Posterior cingulate gyrus (tissue), 11 donors: ENCODE measurements at regions not wholly inside any gene's neighbourhood (a gene's known extent, or its start where the extent isn't known, plus 50 kb on each side); places are given as distances from the start of the nearest gene placed in this dataset.

ENCODE experiments used
- DNase-seq, 10 donors: peaks; one replicate each; pipeline versions ENCODE4 v3.0.0 to v3.0.0-alpha.2; 2020 to 2021; ENCODE audit warnings: mixed read lengths in 3 of 10
- intact Hi-C: fragments of 100-400 bp; cut with DNase I; formaldehyde crosslinking; loops from one replicate; pipeline ENCODE4 v1.15.1; 2023

GRCh38 chr13:32859707-32860292, 156.4 kb upstream of the KL start:
- DNase-seq = no peak
- intact Hi-C loops = no loop called here

- intact Hi-C loops = no loop called here
- no peak for DNase-seq
Observed at GRCh38 chr13:32861304-32861703, 154.9 kb upstream of the KL start.

- no peak for DNase-seq
- intact Hi-C loops = no loop called here
Observed at GRCh38 chr13:32863596-32863995, 152.6 kb upstream of the KL start.

- intact Hi-C loops = no loop called here
- DNase-seq = no peak
Observed at GRCh38 chr13:32866921-32867320, 149.3 kb upstream of the KL start.

- intact Hi-C loops = no loop called here
- DNase-seq = no peak
Observed at GRCh38 chr13:32877491-32877890, 138.7 kb upstream of the KL start.

- intact Hi-C loops = no loop called here
- DNase-seq = no peak
Observed at GRCh38 chr13:32878163-32878562, 138.1 kb upstream of the KL start.

GRCh38 chr13:32880636-32881035, 135.6 kb upstream of the KL start:
- DNase-seq = no peak
- intact Hi-C loops = no loop called here

GRCh38 chr13:32881074-32881776, 135.0 kb upstream of the KL start:
- intact Hi-C loops = no loop called here
- peak in 1 of 10 donors; percentile 78 for DNase-seq

- no peak for DNase-seq
- intact Hi-C loops = no loop called here
Observed at GRCh38 chr13:32881777-32882145, 134.5 kb upstream of the KL start.

GRCh38 chr13:32882691-32883090, 133.5 kb upstream of the KL start:
- intact Hi-C loops = no loop called here
- DNase-seq = no peak

GRCh38 chr13:32883474-32883873, 132.7 kb upstream of the KL start:
- peak in 3 of 10 donors; percentile 23 to 26 (median 26) for DNase-seq
- intact Hi-C loops = no loop called here

- intact Hi-C loops = no loop called here
- DNase-seq = no peak
Observed at GRCh38 chr13:32887617-32888016, 128.6 kb upstream of the KL start.

- no peak for DNase-seq
- intact Hi-C loops = no loop called here
Observed at GRCh38 chr13:32889986-32890565, 126.1 kb upstream of the KL start.

GRCh38 chr13:32893176-32893575, 123.0 kb upstream of the KL start:
- intact Hi-C loops = no loop called here
- no peak for DNase-seq

- DNase-seq = no peak
- intact Hi-C loops = no loop called here
Observed at GRCh38 chr13:32894589-32895001, 121.6 kb upstream of the KL start.

GRCh38 chr13:32895296-32895695, 120.9 kb upstream of the KL start:
- intact Hi-C loops = no loop called here
- no peak for DNase-seq

- no peak for DNase-seq
- intact Hi-C loops = no loop called here
Observed at GRCh38 chr13:32897296-32897695, 118.9 kb upstream of the KL start.

- intact Hi-C loops = no loop called here
Observed at GRCh38 chr13:32902029-32902780, 114.0 kb upstream of the KL start.

GRCh38 chr13:32902874-32903273, 113.3 kb upstream of the KL start:
- intact Hi-C loops = no loop called here
- peak in 7 of 10 donors; percentile 26 to 88 (median 41) for DNase-seq

More at GRCh38 chr13:32902029-32902780, 114.0 kb upstream of the KL start:
- no peak for DNase-seq

- intact Hi-C loops = no loop called here
- DNase-seq = no peak
Observed at GRCh38 chr13:32903720-32904119, 112.5 kb upstream of the KL start.

- no peak for DNase-seq
- intact Hi-C loops = no loop called here
Observed at GRCh38 chr13:32904266-32904665, 112.0 kb upstream of the KL start.
